ENCODE measurements at regions not wholly inside any gene's neighbourhood (a gene's known extent, or its start where the extent isn't known, plus 50 kb on each side); places are given as distances from the start of the nearest gene placed in this dataset.

GRCh38 chr10:89153971-89154370, 53.1 kb downstream of the CH25H start:
- intact Hi-C loops (cut with DNase I; ENCODE audit: low total_unique reads) (no loop called here), in situ Hi-C loops (cut with MboI; ENCODE audit: low sequenced_read_pairs in 4 of 4) (no loop called here)
- Histone ChIP-seq H3K27ac (no peak overlapping the region), H3K4me3 (no peak overlapping the region), H3K9me3 (no peaks in the 10 kb centered on the region), H3K4me1 (no peaks in the 10 kb centered on the region), H3K27me3 (no peaks in the 10 kb centered on the region), H3K36me3 (no peaks in the 10 kb centered on the region)
- no peak for TF ChIP-seq POLR2A (IDR thresholded peaks at IDR 0.05)
- TF ChIP-seq, protein P1, sequence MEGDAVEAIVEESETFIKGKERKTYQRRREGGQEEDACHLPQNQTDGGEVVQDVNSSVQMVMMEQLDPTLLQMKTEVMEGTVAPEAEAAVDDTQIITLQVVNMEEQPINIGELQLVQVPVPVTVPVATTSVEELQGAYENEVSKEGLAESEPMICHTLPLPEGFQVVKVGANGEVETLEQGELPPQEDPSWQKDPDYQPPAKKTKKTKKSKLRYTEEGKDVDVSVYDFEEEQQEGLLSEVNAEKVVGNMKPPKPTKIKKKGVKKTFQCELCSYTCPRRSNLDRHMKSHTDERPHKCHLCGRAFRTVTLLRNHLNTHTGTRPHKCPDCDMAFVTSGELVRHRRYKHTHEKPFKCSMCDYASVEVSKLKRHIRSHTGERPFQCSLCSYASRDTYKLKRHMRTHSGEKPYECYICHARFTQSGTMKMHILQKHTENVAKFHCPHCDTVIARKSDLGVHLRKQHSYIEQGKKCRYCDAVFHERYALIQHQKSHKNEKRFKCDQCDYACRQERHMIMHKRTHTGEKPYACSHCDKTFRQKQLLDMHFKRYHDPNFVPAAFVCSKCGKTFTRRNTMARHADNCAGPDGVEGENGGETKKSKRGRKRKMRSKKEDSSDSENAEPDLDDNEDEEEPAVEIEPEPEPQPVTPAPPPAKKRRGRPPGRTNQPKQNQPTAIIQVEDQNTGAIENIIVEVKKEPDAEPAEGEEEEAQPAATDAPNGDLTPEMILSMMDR (IDR thresholded peaks at IDR 0.05 in 4 of 5, conservative IDR thresholded peaks at IDR 0.05 in 1 of 5), result no peak
- ATAC-seq (no peak), DNase-seq (no peak)

DNA sequence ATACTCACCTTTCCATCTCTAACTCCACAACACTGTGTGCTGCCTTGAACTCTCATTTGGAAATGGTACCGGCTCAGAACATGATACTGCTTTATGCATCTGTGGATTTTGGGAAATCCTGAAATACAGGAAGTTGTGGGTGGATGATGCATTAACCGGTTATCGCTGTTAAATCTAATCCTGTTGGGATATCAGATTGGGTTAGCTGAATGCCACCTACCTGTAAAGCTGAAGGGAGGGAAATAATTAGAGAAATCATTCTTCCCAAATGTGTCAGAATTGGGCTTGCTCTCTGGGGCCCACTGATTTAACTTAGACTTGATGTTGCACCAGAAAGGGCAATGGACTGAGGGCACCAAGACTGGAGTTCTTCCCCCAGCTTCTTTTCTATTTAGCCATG, 54.0 kb downstream of the CH25H start:
- ATAC-seq, result no peak
- no peaks in the 10 kb centered on the region for H3K36me3 ChIP-seq
- no peak overlapping the region for H3K27ac ChIP-seq
- H3K27me3 ChIP-seq, result no peaks in the 10 kb centered on the region
- H3K9me3 ChIP-seq, result no peaks in the 10 kb centered on the region
- no peak for DNase-seq
- no peak overlapping the region for H3K4me3 ChIP-seq
- no peaks in the 10 kb centered on the region for H3K4me1 ChIP-seq
- in situ Hi-C loops (cut with MboI; ENCODE audit: low sequenced_read_pairs in 4 of 4) (no loop called here), intact Hi-C loops (cut with DNase I; ENCODE audit: low total_unique reads) (no loop called here)
- TF ChIP-seq, protein P1 (IDR thresholded peaks at IDR 0.05 in 4 of 5, conservative IDR thresholded peaks at IDR 0.05 in 1 of 5), result no peak
- no peak for TF ChIP-seq POLR2A (IDR thresholded peaks at IDR 0.05)

- Histone ChIP-seq H3K27me3 (no peaks in the 10 kb centered on the region), H3K9me3 (no peaks in the 10 kb centered on the region), H3K4me3 (no peak overlapping the region), H3K36me3 (no peaks in the 10 kb centered on the region), H3K4me1 (no peaks in the 10 kb centered on the region), H3K27ac (no peak overlapping the region)
- in situ Hi-C loops (cut with MboI; ENCODE audit: low sequenced_read_pairs in 4 of 4), result no loop called here
- DNase-seq (no peak), ATAC-seq (no peak)
- TF ChIP-seq POLR2A (IDR thresholded peaks at IDR 0.05), result no peak
- TF ChIP-seq, protein P1 (IDR thresholded peaks at IDR 0.05 in 4 of 5, conservative IDR thresholded peaks at IDR 0.05 in 1 of 5), result no peak
- intact Hi-C loops (cut with DNase I; ENCODE audit: low total_unique reads), result no loop called here
Observed at GRCh38 chr10:89151857-89152256, 55.3 kb downstream of the CH25H start.

GRCh38 chr10:89148061-89148460, 59.1 kb downstream of the CH25H start:
- TF ChIP-seq, protein P1 (IDR thresholded peaks at IDR 0.05 in 4 of 5, conservative IDR thresholded peaks at IDR 0.05 in 1 of 5), result no peak
- TF ChIP-seq POLR2A (IDR thresholded peaks at IDR 0.05), result no peak
- no peaks in the 10 kb centered on the region for H3K9me3 ChIP-seq
- DNase-seq, result no peak
- in situ Hi-C loops (cut with MboI; ENCODE audit: low sequenced_read_pairs in 4 of 4), result no loop called here
- ATAC-seq, result no peak
- no peak overlapping the region for H3K27ac ChIP-seq
- intact Hi-C loops (cut with DNase I; ENCODE audit: low total_unique reads), result no loop called here
- H3K27me3 ChIP-seq, result no peaks in the 10 kb centered on the region
- no peaks in the 10 kb centered on the region for H3K36me3 ChIP-seq
- H3K4me3 ChIP-seq, result no peak overlapping the region
- H3K4me1 ChIP-seq, result no peaks in the 10 kb centered on the region

DNA sequence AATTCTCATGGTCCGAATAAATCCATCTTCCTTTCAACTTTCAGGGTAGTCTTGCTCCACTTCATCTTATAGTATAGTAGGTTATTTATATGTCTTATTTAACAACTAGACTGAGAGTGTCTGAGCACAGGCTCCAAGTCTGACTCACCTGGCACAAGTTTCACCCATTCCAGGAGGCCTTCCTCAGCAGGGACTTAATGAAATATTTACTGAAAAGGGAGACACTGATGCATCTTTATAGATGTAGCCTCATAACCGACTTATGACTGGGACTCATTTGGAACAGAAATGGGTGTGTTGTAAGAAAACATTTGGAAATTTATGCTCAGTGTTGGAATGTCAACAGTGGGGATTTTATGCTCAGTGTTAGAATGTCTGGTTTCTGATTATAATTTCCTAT, 59.9 kb downstream of the CH25H start:
- in situ Hi-C loops (cut with MboI; ENCODE audit: low sequenced_read_pairs in 4 of 4), result no loop called here
- Histone ChIP-seq H3K4me3 (no peak overlapping the region), H3K9me3 (no peaks in the 10 kb centered on the region), H3K27me3 (no peaks in the 10 kb centered on the region), H3K4me1 (no peaks in the 10 kb centered on the region), H3K36me3 (no peaks in the 10 kb centered on the region), H3K27ac (no peak overlapping the region)
- DNase-seq, result no peak
- intact Hi-C loops (cut with DNase I; ENCODE audit: low total_unique reads), result no loop called here
- TF ChIP-seq, protein P1 (IDR thresholded peaks at IDR 0.05 in 4 of 5, conservative IDR thresholded peaks at IDR 0.05 in 1 of 5), result no peak
- no peak for TF ChIP-seq POLR2A (IDR thresholded peaks at IDR 0.05)
- no peak for ATAC-seq
